ENCODE measurements at regions not wholly inside any gene's neighbourhood (a gene's known extent, or its start where the extent isn't known, plus 50 kb on each side); places are given as distances from the start of the nearest gene placed in this dataset.

- no CpG with 5 or more reads among the region's 3 CpGs for WGBS (ENCODE audit: insufficient coverage)
- H3K27ac Mint-ChIP-seq: no peak overlapping the region
- H3K4me3 Mint-ChIP-seq: no peak overlapping the region
These were observed 1493.6 kb downstream of the AACS start for GRCh38 chr12:126558810-126559209.

DNA sequence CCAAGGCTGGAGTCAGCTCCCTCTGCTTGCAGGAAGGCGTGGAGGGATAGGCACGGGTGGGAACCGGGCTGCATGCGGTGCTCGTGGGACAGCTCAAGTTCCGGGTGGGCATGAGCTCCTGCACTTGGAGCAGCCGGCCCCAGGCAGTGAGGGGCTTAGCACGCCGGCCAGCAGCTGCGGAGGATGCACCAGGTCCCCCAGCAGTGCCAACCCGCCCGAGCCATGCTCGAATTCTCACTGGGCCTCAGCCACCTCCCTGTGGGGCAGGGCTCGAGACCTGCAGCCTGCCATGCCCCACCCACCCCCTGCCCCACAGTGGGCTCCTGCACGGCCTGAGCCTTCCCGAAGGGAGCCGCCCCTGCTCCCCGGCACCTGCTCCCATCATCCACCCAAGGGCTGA is 1501.8 kb downstream of the AACS start:
- peaks cover 2 to 5% of the 10 kb centered on the region in 2 donors for H3K9me3 Mint-ChIP-seq
- Histone ChIP-seq H3K4me1 (ENCODE audit: control insufficient read depth, insufficient read depth, low read length) (no peaks in the 10 kb centered on the region), H3K4me3 (ENCODE audit: low read length) (no peak overlapping the region), H3K27me3 (ENCODE audit: control insufficient read depth, insufficient read depth, low read length) (no peaks in the 10 kb centered on the region), H3K36me3 (ENCODE audit: control insufficient read depth, insufficient read depth, low read length) (no peaks in the 10 kb centered on the region), H3K9me3 (ENCODE audit: control insufficient read depth, insufficient read depth, low read length) (peaks cover 6% of the 10 kb centered on the region), H3K27ac (ENCODE audit: low read length) (no peak overlapping the region)
- intact Hi-C loops (cut with micrococcal nuclease): no loop called here
- TF ChIP-seq CTCF (IDR thresholded peaks at IDR 0.05): no peak
- no peak overlapping the region for H3K27ac Mint-ChIP-seq
- H3K27me3 Mint-ChIP-seq (ENCODE audit: low read depth in 2 of 2): no peaks in the 10 kb centered on the region
- H3K36me3 Mint-ChIP-seq: no peaks in the 10 kb centered on the region
- WGBS (ENCODE audit: insufficient coverage): 85% methylated on average over 18 of the region's 18 CpGs
- no peak overlapping the region for H3K4me3 Mint-ChIP-seq
- ATAC-seq (no peak), DNase-seq (no peak)
- H3K4me1 Mint-ChIP-seq: no peaks in the 10 kb centered on the region

More at GRCh38 chr12:126558810-126559209, 1493.6 kb downstream of the AACS start:
- no peaks in the 10 kb centered on the region for H3K9me3 ChIP-seq (ENCODE audit: control insufficient read depth, insufficient read depth, low read length)
- Mint-ChIP-seq H3K36me3 (no peaks in the 10 kb centered on the region), H3K4me1 (no peaks in the 10 kb centered on the region), H3K27me3 (ENCODE audit: low read depth in 2 of 2) (no peaks in the 10 kb centered on the region), H3K9me3 (peaks cover 8% of the 10 kb centered on the region in 2 donors)
- no peak overlapping the region for H3K4me3 ChIP-seq (ENCODE audit: low read length)
- no peaks in the 10 kb centered on the region for H3K36me3 ChIP-seq (ENCODE audit: control insufficient read depth, insufficient read depth, low read length)
- no peaks in the 10 kb centered on the region for H3K4me1 ChIP-seq (ENCODE audit: control insufficient read depth, insufficient read depth, low read length)
- TF ChIP-seq CTCF (IDR thresholded peaks at IDR 0.05): no peak
- ATAC-seq (no peak), DNase-seq (no peak)
- no peak overlapping the region for H3K27ac ChIP-seq (ENCODE audit: low read length)
- intact Hi-C loops (cut with micrococcal nuclease): no loop called here
- H3K27me3 ChIP-seq (ENCODE audit: control insufficient read depth, insufficient read depth, low read length): no peaks in the 10 kb centered on the region

DNA sequence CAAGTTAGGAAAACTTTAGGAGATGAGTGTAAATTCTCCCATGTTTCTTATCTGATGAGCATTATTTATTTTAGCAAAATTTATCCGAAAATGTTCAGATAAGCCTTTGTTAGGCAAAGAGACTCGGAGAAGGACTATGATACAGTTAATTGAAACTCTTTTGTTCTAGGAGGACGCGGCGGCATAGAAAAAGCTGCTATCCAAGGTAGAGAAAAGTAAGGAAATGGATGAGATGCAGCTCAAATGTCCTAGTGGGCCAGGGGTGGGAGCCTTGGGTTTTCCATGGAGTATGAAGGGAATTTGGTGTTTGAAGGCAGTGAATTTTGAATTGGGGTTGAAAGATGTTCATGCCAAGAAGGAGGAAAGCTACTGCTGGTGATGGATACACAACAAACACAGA is 1504.5 kb downstream of the AACS start:
- no peaks in the 10 kb centered on the region for H3K27me3 Mint-ChIP-seq (ENCODE audit: low read depth in 2 of 2)
- ATAC-seq: no peak
- 95% methylated on average over 5 of the region's 5 CpGs for WGBS (ENCODE audit: insufficient coverage)
- H3K4me1 Mint-ChIP-seq: no peaks in the 10 kb centered on the region
- Histone ChIP-seq H3K4me3 (ENCODE audit: low read length) (no peak overlapping the region), H3K36me3 (ENCODE audit: control insufficient read depth, insufficient read depth, low read length) (no peaks in the 10 kb centered on the region), H3K4me1 (ENCODE audit: control insufficient read depth, insufficient read depth, low read length) (no peaks in the 10 kb centered on the region), H3K27ac (ENCODE audit: low read length) (no peak overlapping the region), H3K27me3 (ENCODE audit: control insufficient read depth, insufficient read depth, low read length) (no peaks in the 10 kb centered on the region), H3K9me3 (ENCODE audit: control insufficient read depth, insufficient read depth, low read length) (peaks cover 2% of the 10 kb centered on the region)
- no peak overlapping the region for H3K4me3 Mint-ChIP-seq
- H3K9me3 Mint-ChIP-seq: peaks cover 5% of the 10 kb centered on the region in 2 donors
- no peak for DNase-seq
- no peak overlapping the region for H3K27ac Mint-ChIP-seq
- no peak for TF ChIP-seq CTCF (IDR thresholded peaks at IDR 0.05)
- intact Hi-C loops (cut with micrococcal nuclease): no loop called here
- H3K36me3 Mint-ChIP-seq: peaks cover 7% of the 10 kb centered on the region

GRCh38 chr12:126570566-126570965 is 1505.3 kb downstream of the AACS start:
- Mint-ChIP-seq H3K4me1 (no peaks in the 10 kb centered on the region), H3K27me3 (ENCODE audit: low read depth in 2 of 2) (no peaks in the 10 kb centered on the region), H3K9me3 (peaks cover 2 to 5% of the 10 kb centered on the region in 2 donors), H3K27ac (no peak overlapping the region), H3K4me3 (no peak overlapping the region), H3K36me3 (peaks cover 7% of the 10 kb centered on the region)
- ATAC-seq: no peak
- 8% methylated on average over 2 of the region's 3 CpGs for WGBS (ENCODE audit: insufficient coverage)
- no peak overlapping the region for H3K27ac ChIP-seq (ENCODE audit: low read length)
- H3K9me3 ChIP-seq (ENCODE audit: control insufficient read depth, insufficient read depth, low read length): peaks cover 2% of the 10 kb centered on the region
- TF ChIP-seq CTCF (IDR thresholded peaks at IDR 0.05): no peak
- intact Hi-C loops (cut with micrococcal nuclease): no loop called here
- H3K27me3 ChIP-seq (ENCODE audit: control insufficient read depth, insufficient read depth, low read length): no peaks in the 10 kb centered on the region
- no peaks in the 10 kb centered on the region for H3K4me1 ChIP-seq (ENCODE audit: control insufficient read depth, insufficient read depth, low read length)
- DNase-seq: no peak
- no peaks in the 10 kb centered on the region for H3K36me3 ChIP-seq (ENCODE audit: control insufficient read depth, insufficient read depth, low read length)
- no peak overlapping the region for H3K4me3 ChIP-seq (ENCODE audit: low read length)

Measured in natural killer cell (primary cell).